GM10248 (cell line): ENCODE measurements at regions not wholly inside any gene's neighbourhood (a gene's known extent, or its start where the extent isn't known, plus 50 kb on each side); places are given as distances from the start of the nearest gene placed in this dataset.

Source experiments
- CTCF ChIA-PET: fragments of 300-600 bp; sonication (Branson Sonifier 250); formaldehyde crosslinking; extraction: SDS; loops from one replicate; lab custom pipeline; 2021; ENCODE audit warnings: antibody characterized with exemption; lab: Yijun Ruan, JAX
- POLR2A ChIA-PET: fragments of 350-650 bp; sonication (Branson Sonifier 250); formaldehyde crosslinking; extraction: SDS; loops from one replicate; lab custom pipeline; 2020; ENCODE audit warnings: antibody characterized with exemption; lab: Yijun Ruan, JAX
- DNase-seq: peaks from one replicate; pipeline ENCODE4 v3.0.0; 2012; ENCODE audit errors: extremely low spot score
- TF ChIP-seq, protein P1 (sequence below): IDR thresholded peaks from 2 replicates; pipeline ENCODE4 v1.5.1; 2012; ENCODE audit warnings: mild to moderate bottlenecking, low read depth; ENCODE audit errors: extremely low read depth, missing control alignments, control extremely low read depth

DNA sequence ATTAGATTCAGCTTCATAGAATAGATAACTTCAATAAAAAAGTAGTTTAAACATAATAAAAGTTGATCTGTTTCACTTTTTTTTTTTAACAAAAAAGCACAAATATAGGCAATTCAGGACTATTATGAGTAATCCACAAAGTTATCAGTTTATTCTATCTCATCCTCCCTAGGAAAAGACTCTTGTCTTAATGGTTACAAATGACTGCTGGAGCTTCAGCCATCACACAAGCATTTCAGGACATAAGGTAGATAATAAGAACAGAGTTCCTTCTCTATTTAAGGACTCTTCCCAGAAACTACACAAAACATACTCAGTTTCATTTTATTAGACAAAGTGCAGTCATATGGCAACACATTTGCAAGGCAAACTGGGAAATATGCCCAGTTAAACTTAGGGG lies 357.6 kb upstream of the SETBP1 start:
- no peak for DNase-seq
- POLR2A ChIA-PET: no interaction called here
- TF ChIP-seq, protein P1, sequence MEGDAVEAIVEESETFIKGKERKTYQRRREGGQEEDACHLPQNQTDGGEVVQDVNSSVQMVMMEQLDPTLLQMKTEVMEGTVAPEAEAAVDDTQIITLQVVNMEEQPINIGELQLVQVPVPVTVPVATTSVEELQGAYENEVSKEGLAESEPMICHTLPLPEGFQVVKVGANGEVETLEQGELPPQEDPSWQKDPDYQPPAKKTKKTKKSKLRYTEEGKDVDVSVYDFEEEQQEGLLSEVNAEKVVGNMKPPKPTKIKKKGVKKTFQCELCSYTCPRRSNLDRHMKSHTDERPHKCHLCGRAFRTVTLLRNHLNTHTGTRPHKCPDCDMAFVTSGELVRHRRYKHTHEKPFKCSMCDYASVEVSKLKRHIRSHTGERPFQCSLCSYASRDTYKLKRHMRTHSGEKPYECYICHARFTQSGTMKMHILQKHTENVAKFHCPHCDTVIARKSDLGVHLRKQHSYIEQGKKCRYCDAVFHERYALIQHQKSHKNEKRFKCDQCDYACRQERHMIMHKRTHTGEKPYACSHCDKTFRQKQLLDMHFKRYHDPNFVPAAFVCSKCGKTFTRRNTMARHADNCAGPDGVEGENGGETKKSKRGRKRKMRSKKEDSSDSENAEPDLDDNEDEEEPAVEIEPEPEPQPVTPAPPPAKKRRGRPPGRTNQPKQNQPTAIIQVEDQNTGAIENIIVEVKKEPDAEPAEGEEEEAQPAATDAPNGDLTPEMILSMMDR: no peak
- CTCF ChIA-PET: no interaction called here

DNA sequence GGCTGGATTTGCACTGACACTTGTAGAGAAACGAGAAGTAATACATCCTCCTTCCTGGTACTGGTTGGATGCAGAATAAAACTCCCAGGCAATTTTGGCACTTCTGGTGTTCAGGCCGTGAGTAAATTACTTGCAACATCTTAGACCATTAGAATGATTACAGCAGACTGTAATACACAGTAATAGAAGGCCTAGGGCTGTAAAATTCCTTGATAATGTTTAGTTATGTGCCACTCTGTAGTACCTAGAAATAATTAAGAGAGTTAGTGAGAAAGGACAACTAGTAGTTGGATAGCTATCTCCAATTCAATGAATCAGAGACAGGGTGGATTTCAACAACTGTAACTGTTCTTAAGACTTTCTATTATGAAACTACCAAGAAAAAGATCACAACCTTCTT lies 356.3 kb upstream of the SETBP1 start:
- CTCF ChIA-PET: no interaction called here

DNA sequence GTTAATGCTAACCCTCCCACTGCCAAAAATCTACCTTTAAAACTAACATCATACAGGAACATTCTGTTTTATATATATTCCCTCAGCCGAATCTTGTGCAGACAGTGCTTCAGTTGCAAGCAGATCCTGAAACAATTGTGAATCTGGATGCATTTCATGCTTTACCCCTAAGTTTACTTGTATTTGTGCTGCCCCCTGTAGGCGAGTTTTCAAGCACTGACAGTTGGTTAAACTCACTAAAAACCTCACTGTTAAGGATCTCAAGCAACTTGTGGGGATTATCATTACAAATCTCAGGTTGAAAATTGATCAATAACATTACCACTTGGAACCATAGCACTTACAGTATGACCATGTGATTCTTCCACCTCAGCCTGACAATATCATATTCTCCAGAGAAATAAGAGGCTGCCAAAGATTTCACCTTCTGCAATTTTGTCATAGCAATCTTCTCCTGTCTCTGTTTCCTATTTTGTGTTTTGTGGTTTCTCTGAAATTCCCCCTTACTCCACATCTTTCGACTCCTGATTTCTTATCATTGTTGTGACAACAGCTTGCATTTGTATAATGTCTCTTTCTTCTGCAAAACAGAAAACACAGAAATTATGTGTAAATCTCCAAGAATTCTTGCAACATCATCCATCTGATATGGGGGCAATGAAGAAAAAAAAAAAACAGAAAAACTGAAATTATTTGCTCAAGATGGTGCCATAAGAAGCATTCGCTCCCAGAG lies 354.6 kb upstream of the SETBP1 start:
- TF ChIP-seq, protein P1: peak; percentile 52
- POLR2A ChIA-PET: no interaction called here
- DNase-seq: peak; percentile 13
- CTCF ChIA-PET: interaction anchor here (1.0 kb wide), 2 partner anchors 9 to 12 kb away, joined by 3 to 5 read pairs; no protein-coding TSS in a partner anchor

More for the DNA sequence above, 356.3 kb upstream of the SETBP1 start:
- POLR2A ChIA-PET: no interaction called here
- no peak for DNase-seq
- TF ChIP-seq, protein P1: no peak

DNA sequence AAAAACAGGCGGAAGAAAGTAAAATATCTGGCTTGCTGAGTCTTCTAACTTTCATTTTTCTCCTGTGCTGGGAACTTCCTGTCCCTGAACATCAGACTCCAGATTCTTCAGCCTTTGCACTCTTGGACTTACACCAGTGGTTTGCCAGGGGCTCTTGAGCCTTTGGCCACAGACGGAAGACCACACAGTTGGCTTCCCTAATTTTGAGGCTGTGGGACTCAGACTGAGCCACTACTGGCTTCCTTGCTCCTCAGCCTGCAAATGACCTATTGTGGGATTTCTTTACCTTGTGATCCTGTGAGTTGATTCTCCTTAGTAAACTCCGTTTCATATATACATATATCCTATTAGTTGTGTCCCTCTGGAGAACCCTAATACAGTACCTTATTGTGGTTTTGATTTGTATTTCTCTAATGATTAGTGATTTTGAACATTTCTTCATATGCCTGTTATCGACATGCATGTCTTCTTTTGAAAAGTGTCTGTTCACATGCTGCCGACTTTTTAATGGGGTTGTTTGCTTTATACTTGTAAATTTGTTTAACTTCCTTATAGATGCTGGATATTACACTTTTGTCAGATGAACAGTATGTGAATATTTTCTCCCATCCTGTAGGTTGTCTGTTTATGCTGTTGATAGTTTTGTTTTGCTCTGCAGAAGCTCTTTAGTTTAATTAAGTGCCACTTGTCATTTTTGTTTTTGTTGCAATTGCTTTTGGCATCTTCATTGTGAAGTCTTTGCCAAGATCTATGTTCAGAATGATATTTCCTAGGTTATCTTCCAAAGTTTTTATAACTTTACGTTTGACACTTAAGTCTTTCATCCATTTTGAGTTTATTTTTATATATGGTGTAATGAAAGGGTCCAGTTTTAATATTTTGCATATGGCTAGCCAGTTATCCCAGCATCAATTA lies 348.8 kb upstream of the SETBP1 start:
- no peak for DNase-seq
- TF ChIP-seq, protein P1: no peak
- ChIA-PET CTCF (interaction anchor here (1.3 kb wide), 1 partner anchor 12 kb away, joined by 4 read pairs; no protein-coding TSS in a partner anchor), POLR2A (no interaction called here)

DNA sequence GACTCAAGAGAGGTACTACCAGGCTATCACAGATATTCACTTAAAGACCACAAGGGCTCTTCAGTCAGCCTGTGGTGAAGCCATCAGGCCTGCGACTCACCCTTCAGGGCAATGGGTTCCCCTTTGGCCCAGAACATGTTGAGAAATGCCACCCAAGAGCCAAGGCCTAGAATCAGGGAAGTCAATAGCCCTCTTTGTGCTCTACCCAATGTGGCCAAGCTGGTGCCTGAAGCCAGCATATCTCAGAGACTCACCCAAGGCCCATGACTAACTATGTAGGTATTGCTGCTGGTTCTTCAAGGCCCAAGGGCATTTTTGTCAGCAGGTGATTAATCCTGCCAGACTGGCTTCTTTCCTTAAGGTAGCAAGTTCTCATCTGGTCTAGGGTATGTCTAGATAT lies 338.9 kb upstream of the SETBP1 start:
- no peak for DNase-seq
- POLR2A ChIA-PET: no interaction called here
- CTCF ChIA-PET: no interaction called here
- TF ChIP-seq, protein P1: no peak

DNA sequence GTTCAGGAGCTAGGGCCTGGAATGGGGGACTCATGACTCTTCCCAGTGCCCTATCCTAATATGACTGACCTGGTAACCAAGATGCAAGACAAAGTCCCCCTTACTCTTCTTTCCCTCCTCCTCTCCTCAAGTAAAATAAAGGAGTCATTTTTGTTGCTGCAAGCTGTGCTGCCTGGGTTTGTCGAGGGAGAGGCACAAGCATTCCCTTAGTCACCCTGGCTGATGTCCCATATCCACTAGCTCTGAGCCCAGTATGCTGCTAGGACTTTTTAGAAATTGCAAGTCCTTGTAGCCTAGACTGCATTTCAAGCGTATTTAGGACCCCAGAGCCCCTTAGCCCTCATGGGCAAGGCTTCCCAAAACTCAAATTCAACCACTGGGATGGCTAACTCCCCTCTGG lies 338.5 kb upstream of the SETBP1 start:
- TF ChIP-seq, protein P1: no peak
- POLR2A ChIA-PET: no interaction called here
- DNase-seq: no peak
- CTCF ChIA-PET: no interaction called here
